KMS-11 (cell line): ENCODE measurements at regions not wholly inside any gene's neighbourhood (a gene's known extent, or its start where the extent isn't known, plus 50 kb on each side); places are given as distances from the start of the nearest gene placed in this dataset.

ENCODE experiments used
- H2AFZ ChIP-seq: fragments of 200-600 bp; sonication (generic); 2 replicates; pipeline ENCODE4 v1.6.1; 2016; ENCODE audit warnings: antibody characterized with exemption, mixed run types, low read depth
- H3K27ac ChIP-seq: fragments of 200-600 bp; sonication (generic); 2 replicates; pipeline ENCODE4 v1.6.1; 2016; ENCODE audit warnings: mild to moderate bottlenecking, mixed run types
- H3K27me3 ChIP-seq: fragments of 200-600 bp; sonication (generic); 2 replicates; pipeline ENCODE4 v1.6.1; 2017; ENCODE audit warnings: mild to moderate bottlenecking, low read depth, mixed run types, moderate library complexity; ENCODE audit not compliant: insufficient read depth
- H3K36me3 ChIP-seq: fragments of 200-600 bp; sonication (generic); 2 replicates; pipeline ENCODE4 v1.6.1; 2017; ENCODE audit warnings: mild to moderate bottlenecking, mixed run types; ENCODE audit not compliant: insufficient read depth
- H3K4me1 ChIP-seq: fragments of 200-600 bp; sonication (generic); 2 replicates; pipeline ENCODE4 v1.6.1; 2016; ENCODE audit warnings: mild to moderate bottlenecking, low read depth, mixed run types; ENCODE audit not compliant: poor library complexity, severe bottlenecking
- H3K4me2 ChIP-seq: fragments of 200-600 bp; sonication (generic); 2 replicates; pipeline ENCODE4 v1.7.0; 2016; ENCODE audit warnings: mild to moderate bottlenecking, mixed run types
- H3K4me3 ChIP-seq: fragments of 200-600 bp; sonication (generic); IDR thresholded peaks from 2 replicates; pipeline ENCODE4 v1.6.1; 2017; ENCODE audit warnings: low read depth, low read length, mixed read lengths; ENCODE audit not compliant: insufficient read depth
- H3K79me2 ChIP-seq: fragments of 200-600 bp; sonication (generic); 2 replicates; pipeline ENCODE4 v1.6.1; 2016; ENCODE audit warnings: low read depth, mixed run types; ENCODE audit not compliant: insufficient read depth
- H3K9ac ChIP-seq: fragments of 200-600 bp; sonication (generic); 2 replicates; pipeline ENCODE4 v1.6.1; 2016; ENCODE audit warnings: mild to moderate bottlenecking, mixed run types
- H4K20me1 ChIP-seq: fragments of 200-600 bp; sonication (generic); 2 replicates; pipeline ENCODE4 v1.6.1; 2016; ENCODE audit warnings: mild to moderate bottlenecking, mixed run types; ENCODE audit not compliant: insufficient read depth
- TF ChIP-seq, protein P1 (sequence below): fragments of 200-600 bp; sonication (generic); conservative IDR thresholded peaks from 2 replicates; pipeline ENCODE4 v1.6.1; 2017; ENCODE audit warnings: low read depth, mild to moderate bottlenecking, antibody characterized with exemption, low read length, moderate library complexity, mixed read lengths

DNA sequence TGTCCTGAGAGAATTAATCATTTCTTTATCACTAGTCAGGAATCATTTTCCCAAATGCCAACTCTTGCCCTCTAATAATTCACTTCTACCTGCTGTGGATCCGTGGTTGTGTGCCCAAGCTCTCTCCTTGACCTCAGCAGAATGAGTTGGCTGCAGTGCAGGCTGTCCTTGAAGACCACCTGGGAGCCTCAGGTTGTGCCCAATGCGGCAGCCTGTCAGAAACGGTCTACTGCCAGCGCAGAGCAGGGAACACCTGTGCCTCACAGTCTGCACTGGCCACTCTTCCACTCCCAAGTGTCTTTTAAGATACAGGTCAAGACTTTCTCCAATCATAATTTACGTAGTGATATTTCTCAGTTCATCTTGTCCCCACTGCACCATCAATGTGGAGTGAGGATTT, 246.0 kb upstream of the PHF14 start:
- no peaks in the 10 kb centered on the region for H3K4me1 ChIP-seq
- H3K79me2 ChIP-seq: no peaks in the 10 kb centered on the region
- no peaks in the 10 kb centered on the region for H3K36me3 ChIP-seq
- H2AFZ ChIP-seq: no peak overlapping the region
- H3K27me3 ChIP-seq: no peaks in the 10 kb centered on the region
- H3K9ac ChIP-seq: no peak overlapping the region
- H3K4me3 ChIP-seq: no peak overlapping the region
- no peaks in the 10 kb centered on the region for H4K20me1 ChIP-seq
- H3K4me2 ChIP-seq: no peak overlapping the region
- TF ChIP-seq, protein P1, sequence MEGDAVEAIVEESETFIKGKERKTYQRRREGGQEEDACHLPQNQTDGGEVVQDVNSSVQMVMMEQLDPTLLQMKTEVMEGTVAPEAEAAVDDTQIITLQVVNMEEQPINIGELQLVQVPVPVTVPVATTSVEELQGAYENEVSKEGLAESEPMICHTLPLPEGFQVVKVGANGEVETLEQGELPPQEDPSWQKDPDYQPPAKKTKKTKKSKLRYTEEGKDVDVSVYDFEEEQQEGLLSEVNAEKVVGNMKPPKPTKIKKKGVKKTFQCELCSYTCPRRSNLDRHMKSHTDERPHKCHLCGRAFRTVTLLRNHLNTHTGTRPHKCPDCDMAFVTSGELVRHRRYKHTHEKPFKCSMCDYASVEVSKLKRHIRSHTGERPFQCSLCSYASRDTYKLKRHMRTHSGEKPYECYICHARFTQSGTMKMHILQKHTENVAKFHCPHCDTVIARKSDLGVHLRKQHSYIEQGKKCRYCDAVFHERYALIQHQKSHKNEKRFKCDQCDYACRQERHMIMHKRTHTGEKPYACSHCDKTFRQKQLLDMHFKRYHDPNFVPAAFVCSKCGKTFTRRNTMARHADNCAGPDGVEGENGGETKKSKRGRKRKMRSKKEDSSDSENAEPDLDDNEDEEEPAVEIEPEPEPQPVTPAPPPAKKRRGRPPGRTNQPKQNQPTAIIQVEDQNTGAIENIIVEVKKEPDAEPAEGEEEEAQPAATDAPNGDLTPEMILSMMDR: no peak
- H3K27ac ChIP-seq: no peak overlapping the region

- H2AFZ ChIP-seq: no peak overlapping the region
- H3K4me2 ChIP-seq: no peak overlapping the region
- TF ChIP-seq, protein P1: no peak
- no peak overlapping the region for H3K27ac ChIP-seq
- H4K20me1 ChIP-seq: no peaks in the 10 kb centered on the region
- no peak overlapping the region for H3K4me3 ChIP-seq
- H3K4me1 ChIP-seq: no peaks in the 10 kb centered on the region
- no peaks in the 10 kb centered on the region for H3K36me3 ChIP-seq
- no peaks in the 10 kb centered on the region for H3K79me2 ChIP-seq
- H3K9ac ChIP-seq: no peak overlapping the region
- no peaks in the 10 kb centered on the region for H3K27me3 ChIP-seq
Observed at GRCh38 chr7:10731253-10731773, 242.4 kb upstream of the PHF14 start.

DNA sequence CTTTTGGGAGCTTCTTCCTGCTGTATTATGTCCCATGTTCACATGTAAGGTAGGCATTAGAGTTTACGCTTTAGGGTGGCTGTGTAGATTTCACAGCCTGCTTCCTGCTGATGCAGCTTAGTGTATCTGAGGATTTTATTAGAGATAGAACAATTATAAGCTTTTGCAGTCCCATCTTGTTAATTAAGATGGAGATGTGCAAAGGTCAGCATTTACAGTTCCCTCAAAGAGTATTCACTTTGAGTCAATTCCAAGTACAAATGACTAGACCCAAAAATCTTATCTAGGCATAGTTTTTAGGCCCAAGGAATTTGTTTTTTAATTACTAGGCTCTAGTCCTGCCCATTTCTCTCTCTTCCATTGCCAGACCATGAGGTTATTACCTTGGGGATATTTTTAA, 239.9 kb upstream of the PHF14 start:
- H3K27ac ChIP-seq: no peak overlapping the region
- no peak overlapping the region for H3K4me3 ChIP-seq
- no peak overlapping the region for H3K9ac ChIP-seq
- TF ChIP-seq, protein P1: no peak
- H3K27me3 ChIP-seq: no peaks in the 10 kb centered on the region
- H3K79me2 ChIP-seq: no peaks in the 10 kb centered on the region
- H4K20me1 ChIP-seq: no peaks in the 10 kb centered on the region
- H2AFZ ChIP-seq: no peak overlapping the region
- H3K36me3 ChIP-seq: no peaks in the 10 kb centered on the region
- no peak overlapping the region for H3K4me2 ChIP-seq
- no peaks in the 10 kb centered on the region for H3K4me1 ChIP-seq

GRCh38 chr7:10734595-10734994, 239.1 kb upstream of the PHF14 start:
- Histone ChIP-seq H3K4me3 (no peak overlapping the region), H3K36me3 (no peaks in the 10 kb centered on the region), H3K9ac (no peak overlapping the region), H3K27ac (no peak overlapping the region), H2AFZ (no peak overlapping the region), H3K27me3 (no peaks in the 10 kb centered on the region), H4K20me1 (no peaks in the 10 kb centered on the region), H3K4me1 (peaks cover 2% of the 10 kb centered on the region), H3K4me2 (no peak overlapping the region), H3K79me2 (no peaks in the 10 kb centered on the region)
- TF ChIP-seq, protein P1: no peak
